ENCODE measurements at regions not wholly inside any gene's neighbourhood (a gene's known extent, or its start where the extent isn't known, plus 50 kb on each side); places are given as distances from the start of the nearest gene placed in this dataset.

GRCh38 chr17:22490399-22490798, 798.1 kb downstream of the KCNJ18 start:
- in situ Hi-C loops (cut with HindIII; ENCODE audit: low sequenced_read_pairs) = no loop called here
- TF ChIP-seq CTCF (IDR thresholded peaks at IDR 0.05; ENCODE audit: low read depth, low read length) = no peak
- DNase-seq (ENCODE audit: low read depth, low spot score) = no peak
- H3K4me3 ChIP-seq (ENCODE audit: low read depth, low read length) = no peak overlapping the region

GRCh38 chr17:22492331-22492730, 800.0 kb downstream of the KCNJ18 start:
- TF ChIP-seq CTCF (IDR thresholded peaks at IDR 0.05; ENCODE audit: low read depth, low read length) = no peak
- DNase-seq (ENCODE audit: low read depth, low spot score) = no peak
- in situ Hi-C loops (cut with HindIII; ENCODE audit: low sequenced_read_pairs) = no loop called here
- no peak overlapping the region for H3K4me3 ChIP-seq (ENCODE audit: low read depth, low read length)

GRCh38 chr17:22496450-22496849, 804.1 kb downstream of the KCNJ18 start:
- no peak for DNase-seq (ENCODE audit: low read depth, low spot score)
- in situ Hi-C loops (cut with HindIII; ENCODE audit: low sequenced_read_pairs) = no loop called here
- TF ChIP-seq CTCF (IDR thresholded peaks at IDR 0.05; ENCODE audit: low read depth, low read length) = no peak
- H3K4me3 ChIP-seq (ENCODE audit: low read depth, low read length) = no peak overlapping the region

GRCh38 chr17:22503322-22503899, 811.1 kb downstream of the KCNJ18 start:
- TF ChIP-seq CTCF (IDR thresholded peaks at IDR 0.05; ENCODE audit: low read depth, low read length) = no peak
- in situ Hi-C loops (cut with HindIII; ENCODE audit: low sequenced_read_pairs) = no loop called here
- H3K4me3 ChIP-seq (ENCODE audit: low read depth, low read length) = no peak overlapping the region
- no peak for DNase-seq (ENCODE audit: low read depth, low spot score)

- H3K4me3 ChIP-seq (ENCODE audit: low read depth, low read length) = no peak overlapping the region
- no peak for TF ChIP-seq CTCF (IDR thresholded peaks at IDR 0.05; ENCODE audit: low read depth, low read length)
- in situ Hi-C loops (cut with HindIII; ENCODE audit: low sequenced_read_pairs) = no loop called here
- no peak for DNase-seq (ENCODE audit: low read depth, low spot score)
Observed at GRCh38 chr17:22505660-22506059, 813.3 kb downstream of the KCNJ18 start.

GRCh38 chr17:22506231-22506630, 813.9 kb downstream of the KCNJ18 start:
- TF ChIP-seq CTCF (IDR thresholded peaks at IDR 0.05; ENCODE audit: low read depth, low read length) = no peak
- H3K4me3 ChIP-seq (ENCODE audit: low read depth, low read length) = no peak overlapping the region
- no peak for DNase-seq (ENCODE audit: low read depth, low spot score)
- in situ Hi-C loops (cut with HindIII; ENCODE audit: low sequenced_read_pairs) = no loop called here

GRCh38 chr17:22506861-22507260, 814.5 kb downstream of the KCNJ18 start:
- DNase-seq (ENCODE audit: low read depth, low spot score) = no peak
- in situ Hi-C loops (cut with HindIII; ENCODE audit: low sequenced_read_pairs) = no loop called here

More at GRCh38 chr17:22506861-22507260, 814.5 kb downstream of the KCNJ18 start:
- no peak overlapping the region for H3K4me3 ChIP-seq (ENCODE audit: low read depth, low read length)
- no peak for TF ChIP-seq CTCF (IDR thresholded peaks at IDR 0.05; ENCODE audit: low read depth, low read length)

Data from astrocyte of the spinal cord (primary cell).